ENCODE measurements at regions not wholly inside any gene's neighbourhood (a gene's known extent, or its start where the extent isn't known, plus 50 kb on each side); places are given as distances from the start of the nearest gene placed in this dataset.

- TF ChIP-seq POLR2A (IDR thresholded peaks at IDR 0.05) (no peak), CTCF (IDR thresholded peaks at IDR 0.05) (no peak), POLR2AphosphoS5 (IDR thresholded peaks at IDR 0.05) (no peak)
Observed at GRCh38 chr5:54655761-54656160, 138.2 kb downstream of the SNX18 start.

All from suprapubic skin (tissue), 4 donors.